ENCODE measurements at regions not wholly inside any gene's neighbourhood (a gene's known extent, or its start where the extent isn't known, plus 50 kb on each side); places are given as distances from the start of the nearest gene placed in this dataset.

GRCh38 chr20:11437611-11438380, 479.9 kb upstream of the BTBD3 start:
- Histone ChIP-seq H3K36me3 (ENCODE audit: control insufficient read depth in 4 of 4, insufficient read depth in 4 of 4, low read length in 3 of 4) (no peaks in the 10 kb centered on the region), H3K4me1 (ENCODE audit: control extremely low read depth in 1 of 4, control insufficient read depth in 4 of 4, insufficient read depth in 4 of 4, low read length in 3 of 4) (no peaks in the 10 kb centered on the region), H3K27me3 (replicated peaks in 2 of 5; ENCODE audit: control insufficient read depth in 4 of 5, insufficient read depth in 5 of 5, low read length in 4 of 5) (no peaks in the 10 kb centered on the region), H3K9me3 (ENCODE audit: control extremely low read depth in 1 of 5, control insufficient read depth in 4 of 5, insufficient read depth in 2 of 5, low read depth in 1 of 5, low read length in 4 of 5) (peaks cover 0 to 9% (median 5%) of the 10 kb centered on the region in 5 experiments), H3K27ac (ENCODE audit: insufficient read depth in 1 of 2, low read depth in 1 of 2, low read length in 2 of 2, poor library complexity in 1 of 2, severe bottlenecking in 2 of 2) (no peak overlapping the region), H3K4me3 (ENCODE audit: control insufficient read depth in 1 of 7, extremely low read depth in 1 of 7, insufficient read depth in 4 of 7, low read depth in 2 of 7, low read length in 6 of 7) (no peak overlapping the region)
- ChIA-PET POLR2A (no interaction called here), CTCF (interaction anchor here (0.7 kb wide), 1 partner anchor 1076 kb away, joined by 3 read pairs; no protein-coding TSS in a partner anchor)
- WGBS (ENCODE audit: insufficient coverage), result 100% methylated on average over 2 of the region's 5 CpGs
- no peak for DNase-seq

- ChIA-PET POLR2A (no interaction called here), CTCF (interaction anchor here (0.7 kb wide), 1 partner anchor 1076 kb away, joined by 3 read pairs; no protein-coding TSS in a partner anchor)
- Histone ChIP-seq H3K27ac (ENCODE audit: insufficient read depth in 1 of 2, low read depth in 1 of 2, low read length in 2 of 2, poor library complexity in 1 of 2, severe bottlenecking in 2 of 2) (no peak overlapping the region), H3K27me3 (replicated peaks in 2 of 5; ENCODE audit: control insufficient read depth in 4 of 5, insufficient read depth in 5 of 5, low read length in 4 of 5) (no peaks in the 10 kb centered on the region), H3K4me3 (ENCODE audit: control insufficient read depth in 1 of 7, extremely low read depth in 1 of 7, insufficient read depth in 4 of 7, low read depth in 2 of 7, low read length in 6 of 7) (no peak overlapping the region), H3K9me3 (ENCODE audit: control extremely low read depth in 1 of 5, control insufficient read depth in 4 of 5, insufficient read depth in 2 of 5, low read depth in 1 of 5, low read length in 4 of 5) (peaks cover 0 to 9% (median 5%) of the 10 kb centered on the region in 5 experiments), H3K4me1 (ENCODE audit: control extremely low read depth in 1 of 4, control insufficient read depth in 4 of 4, insufficient read depth in 4 of 4, low read length in 3 of 4) (no peaks in the 10 kb centered on the region), H3K36me3 (ENCODE audit: control insufficient read depth in 4 of 4, insufficient read depth in 4 of 4, low read length in 3 of 4) (no peaks in the 10 kb centered on the region)
- WGBS (ENCODE audit: insufficient coverage), result 90% methylated on average over 3 of the region's 6 CpGs
- no peak for DNase-seq
These were observed 479.3 kb upstream of the BTBD3 start for GRCh38 chr20:11438412-11438811.

GRCh38 chr20:11443382-11444119, 474.1 kb upstream of the BTBD3 start:
- no peak overlapping the region for H3K27ac ChIP-seq (ENCODE audit: insufficient read depth in 1 of 2, low read depth in 1 of 2, low read length in 2 of 2, poor library complexity in 1 of 2, severe bottlenecking in 2 of 2)
- no peaks in the 10 kb centered on the region for H3K9me3 ChIP-seq (ENCODE audit: control extremely low read depth in 1 of 5, control insufficient read depth in 4 of 5, insufficient read depth in 2 of 5, low read depth in 1 of 5, low read length in 4 of 5)
- H3K27me3 ChIP-seq (replicated peaks in 2 of 5; ENCODE audit: control insufficient read depth in 4 of 5, insufficient read depth in 5 of 5, low read length in 4 of 5), result no peaks in the 10 kb centered on the region
- no peak for DNase-seq
- ChIA-PET POLR2A (no interaction called here), CTCF (no interaction called here)
- H3K4me1 ChIP-seq (ENCODE audit: control extremely low read depth in 1 of 4, control insufficient read depth in 4 of 4, insufficient read depth in 4 of 4, low read length in 3 of 4), result no peaks in the 10 kb centered on the region
- H3K4me3 ChIP-seq (ENCODE audit: control insufficient read depth in 1 of 7, extremely low read depth in 1 of 7, insufficient read depth in 4 of 7, low read depth in 2 of 7, low read length in 6 of 7), result no peak overlapping the region
- H3K36me3 ChIP-seq (ENCODE audit: control insufficient read depth in 4 of 4, insufficient read depth in 4 of 4, low read length in 3 of 4), result no peaks in the 10 kb centered on the region
- WGBS (ENCODE audit: insufficient coverage), result 77% methylated on average over 2 of the region's 3 CpGs

GRCh38 chr20:11445161-11445560, 472.5 kb upstream of the BTBD3 start:
- Histone ChIP-seq H3K4me1 (ENCODE audit: control extremely low read depth in 1 of 4, control insufficient read depth in 4 of 4, insufficient read depth in 4 of 4, low read length in 3 of 4) (no peaks in the 10 kb centered on the region), H3K27ac (ENCODE audit: insufficient read depth in 1 of 2, low read depth in 1 of 2, low read length in 2 of 2, poor library complexity in 1 of 2, severe bottlenecking in 2 of 2) (no peak overlapping the region), H3K9me3 (ENCODE audit: control extremely low read depth in 1 of 5, control insufficient read depth in 4 of 5, insufficient read depth in 2 of 5, low read depth in 1 of 5, low read length in 4 of 5) (no peaks in the 10 kb centered on the region), H3K36me3 (ENCODE audit: control insufficient read depth in 4 of 4, insufficient read depth in 4 of 4, low read length in 3 of 4) (no peaks in the 10 kb centered on the region), H3K27me3 (replicated peaks in 2 of 5; ENCODE audit: control insufficient read depth in 4 of 5, insufficient read depth in 5 of 5, low read length in 4 of 5) (no peaks in the 10 kb centered on the region), H3K4me3 (ENCODE audit: control insufficient read depth in 1 of 7, extremely low read depth in 1 of 7, insufficient read depth in 4 of 7, low read depth in 2 of 7, low read length in 6 of 7) (no peak overlapping the region)
- 80% methylated on average over 2 of the region's 3 CpGs for WGBS (ENCODE audit: insufficient coverage)
- POLR2A ChIA-PET, result no interaction called here
- DNase-seq, result no peak
- CTCF ChIA-PET, result no interaction called here

DNA sequence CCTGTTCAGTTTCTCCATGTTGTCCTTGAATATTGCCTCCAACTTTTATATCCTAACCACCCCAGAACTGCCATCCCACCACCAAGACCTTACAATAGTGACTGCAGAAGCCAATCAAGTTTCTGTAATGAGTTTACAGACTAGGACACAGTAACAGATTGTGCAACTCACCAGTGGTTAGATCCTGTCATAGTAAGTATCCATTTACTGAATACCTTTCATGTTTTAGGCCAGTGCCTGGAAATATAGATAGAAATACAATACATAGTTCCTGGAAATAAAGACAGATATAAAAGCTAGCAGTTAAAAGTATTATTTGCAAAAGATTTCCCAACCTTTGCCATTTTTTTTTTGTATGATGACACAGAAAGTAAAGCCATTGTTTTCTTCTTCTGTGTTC, 471.8 kb upstream of the BTBD3 start:
- Histone ChIP-seq H3K9me3 (ENCODE audit: control extremely low read depth in 1 of 5, control insufficient read depth in 4 of 5, insufficient read depth in 2 of 5, low read depth in 1 of 5, low read length in 4 of 5) (no peaks in the 10 kb centered on the region), H3K36me3 (ENCODE audit: control insufficient read depth in 4 of 4, insufficient read depth in 4 of 4, low read length in 3 of 4) (no peaks in the 10 kb centered on the region), H3K4me3 (ENCODE audit: control insufficient read depth in 1 of 7, extremely low read depth in 1 of 7, insufficient read depth in 4 of 7, low read depth in 2 of 7, low read length in 6 of 7) (no peak overlapping the region), H3K27me3 (replicated peaks in 2 of 5; ENCODE audit: control insufficient read depth in 4 of 5, insufficient read depth in 5 of 5, low read length in 4 of 5) (no peaks in the 10 kb centered on the region), H3K4me1 (ENCODE audit: control extremely low read depth in 1 of 4, control insufficient read depth in 4 of 4, insufficient read depth in 4 of 4, low read length in 3 of 4) (no peaks in the 10 kb centered on the region), H3K27ac (ENCODE audit: insufficient read depth in 1 of 2, low read depth in 1 of 2, low read length in 2 of 2, poor library complexity in 1 of 2, severe bottlenecking in 2 of 2) (no peak overlapping the region)
- ChIA-PET POLR2A (no interaction called here), CTCF (no interaction called here)
- DNase-seq, result no peak

DNA sequence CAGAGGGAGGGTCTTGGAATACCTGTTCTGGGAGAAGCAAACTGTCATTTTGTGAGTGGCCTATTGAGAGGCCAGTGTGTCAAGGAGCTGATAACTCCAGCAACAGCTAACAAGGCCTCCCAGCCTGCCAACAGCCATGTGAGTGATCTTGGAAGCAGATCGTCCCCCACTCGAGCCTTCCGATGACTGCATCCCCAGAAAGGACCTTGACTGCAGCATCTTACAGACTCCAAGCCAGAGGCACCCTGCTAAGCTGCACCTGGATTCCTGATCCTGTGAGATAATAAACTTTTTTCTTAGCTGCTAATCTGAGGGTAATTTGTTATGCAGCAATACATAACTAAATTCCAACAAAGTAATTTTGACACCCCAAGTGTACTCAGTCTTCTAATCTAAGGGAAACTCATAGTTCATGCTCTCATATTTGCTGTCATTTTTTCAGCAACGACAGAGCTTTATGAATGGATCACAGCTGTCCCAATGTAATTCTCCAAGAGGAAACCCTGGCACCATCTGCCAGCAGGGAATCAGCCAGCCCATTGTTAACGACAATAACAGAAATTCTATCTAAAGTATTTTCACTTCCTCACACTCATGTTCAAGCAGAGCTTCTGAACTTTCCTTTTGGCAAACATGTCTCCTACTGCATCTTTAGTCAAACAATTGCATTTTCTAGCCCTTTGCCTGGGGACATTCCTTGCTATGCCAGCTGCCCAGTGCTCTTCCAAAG, 470.2 kb upstream of the BTBD3 start:
- CTCF ChIA-PET, result interaction anchor here (1.4 kb wide), 1 partner anchor 9 kb away, joined by 3 read pairs; no protein-coding TSS in a partner anchor
- DNase-seq, result no peak
- WGBS (ENCODE audit: insufficient coverage), result 63% methylated on average over 5 of the region's 5 CpGs
- Histone ChIP-seq H3K27me3 (replicated peaks in 2 of 5; ENCODE audit: control insufficient read depth in 4 of 5, insufficient read depth in 5 of 5, low read length in 4 of 5) (no peaks in the 10 kb centered on the region), H3K27ac (ENCODE audit: insufficient read depth in 1 of 2, low read depth in 1 of 2, low read length in 2 of 2, poor library complexity in 1 of 2, severe bottlenecking in 2 of 2) (no peak overlapping the region), H3K36me3 (ENCODE audit: control insufficient read depth in 4 of 4, insufficient read depth in 4 of 4, low read length in 3 of 4) (no peaks in the 10 kb centered on the region), H3K9me3 (ENCODE audit: control extremely low read depth in 1 of 5, control insufficient read depth in 4 of 5, insufficient read depth in 2 of 5, low read depth in 1 of 5, low read length in 4 of 5) (no peaks in the 10 kb centered on the region), H3K4me3 (ENCODE audit: control insufficient read depth in 1 of 7, extremely low read depth in 1 of 7, insufficient read depth in 4 of 7, low read depth in 2 of 7, low read length in 6 of 7) (no peak overlapping the region), H3K4me1 (ENCODE audit: control extremely low read depth in 1 of 4, control insufficient read depth in 4 of 4, insufficient read depth in 4 of 4, low read length in 3 of 4) (peaks cover 0 to 7% (median 1%) of the 10 kb centered on the region in 4 experiments)
- POLR2A ChIA-PET, result no interaction called here

DNA sequence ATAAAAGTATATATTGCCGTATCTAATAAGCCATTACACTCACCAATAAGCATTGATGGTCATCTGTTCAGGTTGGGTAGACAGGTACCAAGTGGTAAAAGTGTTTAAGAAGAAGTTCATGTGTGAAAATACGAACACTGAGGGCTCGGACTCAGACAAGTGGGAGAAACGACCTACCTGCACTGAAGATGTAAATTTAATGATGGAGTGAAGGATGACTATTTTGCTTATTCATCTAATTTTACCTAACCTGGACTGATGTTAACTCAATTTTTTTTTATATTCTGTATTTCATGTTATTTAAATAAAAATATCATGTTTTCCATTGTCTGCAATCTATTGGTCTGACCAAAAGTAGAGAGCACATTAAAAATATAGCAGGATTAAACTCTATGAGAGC, 469.1 kb upstream of the BTBD3 start:
- Histone ChIP-seq H3K36me3 (ENCODE audit: control insufficient read depth in 4 of 4, insufficient read depth in 4 of 4, low read length in 3 of 4) (no peaks in the 10 kb centered on the region), H3K27ac (ENCODE audit: insufficient read depth in 1 of 2, low read depth in 1 of 2, low read length in 2 of 2, poor library complexity in 1 of 2, severe bottlenecking in 2 of 2) (no peak overlapping the region), H3K4me1 (ENCODE audit: control extremely low read depth in 1 of 4, control insufficient read depth in 4 of 4, insufficient read depth in 4 of 4, low read length in 3 of 4) (peaks cover 0 to 18% (median 4%) of the 10 kb centered on the region in 4 experiments), H3K27me3 (replicated peaks in 2 of 5; ENCODE audit: control insufficient read depth in 4 of 5, insufficient read depth in 5 of 5, low read length in 4 of 5) (no peaks in the 10 kb centered on the region), H3K4me3 (ENCODE audit: control insufficient read depth in 1 of 7, extremely low read depth in 1 of 7, insufficient read depth in 4 of 7, low read depth in 2 of 7, low read length in 6 of 7) (no peak overlapping the region), H3K9me3 (ENCODE audit: control extremely low read depth in 1 of 5, control insufficient read depth in 4 of 5, insufficient read depth in 2 of 5, low read depth in 1 of 5, low read length in 4 of 5) (no peaks in the 10 kb centered on the region)
- POLR2A ChIA-PET, result no interaction called here
- DNase-seq, result no peak
- no CpG with 5 or more reads among the region's 4 CpGs for WGBS (ENCODE audit: insufficient coverage)
- CTCF ChIA-PET, result interaction anchor here (1.4 kb wide), 1 partner anchor 8 kb away, joined by 3 read pairs; no protein-coding TSS in a partner anchor
